ENCODE measurements at regions not wholly inside any gene's neighbourhood (a gene's known extent, or its start where the extent isn't known, plus 50 kb on each side); places are given as distances from the start of the nearest gene placed in this dataset.

- H3K4me3 Mint-ChIP-seq = no peak overlapping the region
- H3K4me1 Mint-ChIP-seq = no peaks in the 10 kb centered on the region
- H3K27ac Mint-ChIP-seq = no peak overlapping the region
These were observed 307.9 kb downstream of the WDR11 start for GRCh38 chr10:121158988-121159579.

GRCh38 chr10:121159670-121160069 is 308.5 kb downstream of the WDR11 start:
- Mint-ChIP-seq H3K9me3 (peaks cover 0 to 3% (median 0%) of the 10 kb centered on the region in 6 donors), H3K27me3 (ENCODE audit: low read depth in 3 of 3) (peaks cover 0 to 6% (median 2%) of the 10 kb centered on the region in 3 donors), H3K4me3 (no peak overlapping the region), H3K27ac (no peak overlapping the region), H3K36me3 (no peaks in the 10 kb centered on the region), H3K4me1 (no peaks in the 10 kb centered on the region)
- DNase-seq = no peak

More at GRCh38 chr10:121158988-121159579, 307.9 kb downstream of the WDR11 start:
- Mint-ChIP-seq H3K9me3 (peaks cover 0 to 3% (median 0%) of the 10 kb centered on the region in 6 donors), H3K36me3 (no peaks in the 10 kb centered on the region), H3K27me3 (ENCODE audit: low read depth in 3 of 3) (peaks cover 0 to 6% (median 2%) of the 10 kb centered on the region in 3 donors)
- no peak for DNase-seq

GRCh38 chr10:121165276-121165675 is 314.1 kb downstream of the WDR11 start:
- no peaks in the 10 kb centered on the region for H3K36me3 Mint-ChIP-seq
- H3K4me3 Mint-ChIP-seq = no peak overlapping the region
- DNase-seq = no peak
- H3K4me1 Mint-ChIP-seq = no peaks in the 10 kb centered on the region
- no peaks in the 10 kb centered on the region for H3K9me3 Mint-ChIP-seq
- H3K27ac Mint-ChIP-seq = no peak overlapping the region
- no peaks in the 10 kb centered on the region for H3K27me3 Mint-ChIP-seq (ENCODE audit: low read depth in 3 of 3)

- no peak for DNase-seq
- no peaks in the 10 kb centered on the region for H3K27me3 Mint-ChIP-seq (ENCODE audit: low read depth in 3 of 3)
- H3K36me3 Mint-ChIP-seq = no peaks in the 10 kb centered on the region
- no peaks in the 10 kb centered on the region for H3K4me1 Mint-ChIP-seq
- no peak overlapping the region for H3K4me3 Mint-ChIP-seq
- H3K27ac Mint-ChIP-seq = no peak overlapping the region
- no peaks in the 10 kb centered on the region for H3K9me3 Mint-ChIP-seq
These were observed 316.5 kb downstream of the WDR11 start for GRCh38 chr10:121167534-121168243.

- H3K27ac Mint-ChIP-seq = no peak overlapping the region
- DNase-seq = no peak
- H3K36me3 Mint-ChIP-seq = no peaks in the 10 kb centered on the region
- H3K27me3 Mint-ChIP-seq (ENCODE audit: low read depth in 3 of 3) = peaks cover 0 to 3% (median 0%) of the 10 kb centered on the region in 3 donors
- no peak overlapping the region for H3K4me3 Mint-ChIP-seq
- no peaks in the 10 kb centered on the region for H3K9me3 Mint-ChIP-seq
- no peaks in the 10 kb centered on the region for H3K4me1 Mint-ChIP-seq
These were observed 317.5 kb downstream of the WDR11 start for GRCh38 chr10:121168545-121169216.

- no peaks in the 10 kb centered on the region for H3K4me1 Mint-ChIP-seq
- no peaks in the 10 kb centered on the region for H3K36me3 Mint-ChIP-seq
- DNase-seq = no peak
- H3K4me3 Mint-ChIP-seq = no peak overlapping the region
- H3K27me3 Mint-ChIP-seq (ENCODE audit: low read depth in 3 of 3) = peaks cover 0 to 3% (median 0%) of the 10 kb centered on the region in 3 donors
- no peaks in the 10 kb centered on the region for H3K9me3 Mint-ChIP-seq
- H3K27ac Mint-ChIP-seq = no peak overlapping the region
These were observed 318.2 kb downstream of the WDR11 start for GRCh38 chr10:121169406-121169805.

- no peak for DNase-seq
- Mint-ChIP-seq H3K27ac (no peak overlapping the region), H3K4me1 (no peaks in the 10 kb centered on the region), H3K27me3 (ENCODE audit: low read depth in 3 of 3) (peaks cover 0 to 3% (median 0%) of the 10 kb centered on the region in 3 donors), H3K36me3 (no peaks in the 10 kb centered on the region), H3K9me3 (no peaks in the 10 kb centered on the region), H3K4me3 (no peak overlapping the region)
These were observed 320.9 kb downstream of the WDR11 start for GRCh38 chr10:121171825-121172787.

GRCh38 chr10:121179006-121179405 is 327.8 kb downstream of the WDR11 start:
- Mint-ChIP-seq H3K9me3 (peaks cover 0 to 3% (median 0%) of the 10 kb centered on the region in 6 donors), H3K36me3 (no peaks in the 10 kb centered on the region), H3K4me3 (no peak overlapping the region), H3K4me1 (no peaks in the 10 kb centered on the region), H3K27ac (no peak overlapping the region), H3K27me3 (ENCODE audit: low read depth in 3 of 3) (peaks cover 1 to 6% (median 3%) of the 10 kb centered on the region in 3 donors)
- DNase-seq = no peak

GRCh38 chr10:121182219-121182618 is 331.1 kb downstream of the WDR11 start:
- no peak for DNase-seq
- no peak overlapping the region for H3K4me3 Mint-ChIP-seq
- H3K4me1 Mint-ChIP-seq = no peaks in the 10 kb centered on the region
- peaks cover 0 to 3% (median 0%) of the 10 kb centered on the region in 6 donors for H3K9me3 Mint-ChIP-seq
- H3K27me3 Mint-ChIP-seq (ENCODE audit: low read depth in 3 of 3) = peaks cover 1 to 7% (median 6%) of the 10 kb centered on the region in 3 donors
- no peaks in the 10 kb centered on the region for H3K36me3 Mint-ChIP-seq
- no peak overlapping the region for H3K27ac Mint-ChIP-seq

- Mint-ChIP-seq H3K36me3 (no peaks in the 10 kb centered on the region), H3K4me3 (no peak overlapping the region), H3K9me3 (peaks cover 0 to 3% (median 0%) of the 10 kb centered on the region in 6 donors), H3K27ac (no peak overlapping the region), H3K4me1 (no peaks in the 10 kb centered on the region), H3K27me3 (ENCODE audit: low read depth in 3 of 3) (peaks cover 1 to 7% (median 6%) of the 10 kb centered on the region in 3 donors)
- DNase-seq = no peak
These were observed 332.1 kb downstream of the WDR11 start for GRCh38 chr10:121183236-121183635.

GRCh38 chr10:121183707-121184106 is 332.5 kb downstream of the WDR11 start:
- H3K4me3 Mint-ChIP-seq = no peak overlapping the region
- no peak for DNase-seq
- H3K27me3 Mint-ChIP-seq (ENCODE audit: low read depth in 3 of 3) = peaks cover 1 to 7% (median 2%) of the 10 kb centered on the region in 3 donors
- H3K9me3 Mint-ChIP-seq = peaks cover 0 to 3% (median 0%) of the 10 kb centered on the region in 6 donors
- H3K27ac Mint-ChIP-seq = no peak overlapping the region
- H3K4me1 Mint-ChIP-seq = no peaks in the 10 kb centered on the region
- H3K36me3 Mint-ChIP-seq = no peaks in the 10 kb centered on the region

GRCh38 chr10:121185816-121186455 is 334.8 kb downstream of the WDR11 start:
- DNase-seq = no peak
- H3K4me1 Mint-ChIP-seq = no peaks in the 10 kb centered on the region
- no peaks in the 10 kb centered on the region for H3K36me3 Mint-ChIP-seq
- no peak overlapping the region for H3K4me3 Mint-ChIP-seq
- H3K27me3 Mint-ChIP-seq (ENCODE audit: low read depth in 3 of 3) = peaks cover 0 to 7% (median 0%) of the 10 kb centered on the region in 3 donors
- H3K9me3 Mint-ChIP-seq = peaks cover 0 to 3% (median 0%) of the 10 kb centered on the region in 6 donors
- H3K27ac Mint-ChIP-seq = no peak overlapping the region

- Mint-ChIP-seq H3K27me3 (ENCODE audit: low read depth in 3 of 3) (peaks cover 0 to 4% (median 0%) of the 10 kb centered on the region in 3 donors), H3K27ac (no peak overlapping the region), H3K9me3 (no peaks in the 10 kb centered on the region), H3K36me3 (no peaks in the 10 kb centered on the region), H3K4me1 (no peaks in the 10 kb centered on the region), H3K4me3 (no peak overlapping the region)
- no peak for DNase-seq
These were observed 336.2 kb downstream of the WDR11 start for GRCh38 chr10:121187391-121187790.

All from immature natural killer cell (primary cell).